ENCODE measurements at regions not wholly inside any gene's neighbourhood (a gene's known extent, or its start where the extent isn't known, plus 50 kb on each side); places are given as distances from the start of the nearest gene placed in this dataset.

DNA sequence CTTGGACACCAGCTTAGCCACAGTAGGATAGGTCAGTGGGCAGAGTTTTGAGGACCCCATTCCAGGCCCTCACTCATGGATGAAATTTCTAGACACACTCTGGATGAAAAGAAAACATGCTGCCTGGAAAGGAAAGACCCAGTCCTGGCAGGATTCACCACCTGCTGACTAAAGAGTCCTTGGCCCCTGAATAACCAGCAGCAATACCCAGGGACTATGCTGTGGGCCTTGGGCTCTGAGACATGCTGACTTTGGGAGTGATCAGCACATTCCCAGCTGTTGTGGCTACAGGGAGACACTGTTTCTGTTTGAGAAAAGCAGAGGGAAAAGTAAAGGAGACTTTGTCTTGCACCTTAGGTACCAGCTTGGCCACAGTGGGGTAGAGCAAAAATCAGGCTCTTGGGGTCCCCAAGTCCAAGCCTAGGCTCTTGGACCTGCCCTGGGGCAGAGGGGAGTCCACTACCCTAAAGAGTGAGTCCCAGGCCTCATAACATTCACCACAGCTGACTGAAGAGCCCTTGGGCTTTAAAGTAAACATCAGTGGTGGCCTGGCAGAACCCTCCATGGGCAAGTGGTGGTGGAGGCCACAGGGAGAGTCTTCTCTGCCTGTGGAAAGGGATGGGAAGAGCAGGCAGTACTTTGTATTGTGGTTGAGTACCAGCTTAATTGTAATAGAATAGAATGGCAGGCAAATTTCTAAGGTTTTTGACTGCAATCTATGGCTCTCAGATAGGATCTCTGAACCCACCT lies 516.8 kb downstream of the BCKDHB start:
- no peaks in the 10 kb centered on the region for H3K4me1 Mint-ChIP-seq
- intact Hi-C loops (cut with micrococcal nuclease), result no loop called here
- H3K4me3 Mint-ChIP-seq, result no peak overlapping the region
- TF ChIP-seq, protein P1, sequence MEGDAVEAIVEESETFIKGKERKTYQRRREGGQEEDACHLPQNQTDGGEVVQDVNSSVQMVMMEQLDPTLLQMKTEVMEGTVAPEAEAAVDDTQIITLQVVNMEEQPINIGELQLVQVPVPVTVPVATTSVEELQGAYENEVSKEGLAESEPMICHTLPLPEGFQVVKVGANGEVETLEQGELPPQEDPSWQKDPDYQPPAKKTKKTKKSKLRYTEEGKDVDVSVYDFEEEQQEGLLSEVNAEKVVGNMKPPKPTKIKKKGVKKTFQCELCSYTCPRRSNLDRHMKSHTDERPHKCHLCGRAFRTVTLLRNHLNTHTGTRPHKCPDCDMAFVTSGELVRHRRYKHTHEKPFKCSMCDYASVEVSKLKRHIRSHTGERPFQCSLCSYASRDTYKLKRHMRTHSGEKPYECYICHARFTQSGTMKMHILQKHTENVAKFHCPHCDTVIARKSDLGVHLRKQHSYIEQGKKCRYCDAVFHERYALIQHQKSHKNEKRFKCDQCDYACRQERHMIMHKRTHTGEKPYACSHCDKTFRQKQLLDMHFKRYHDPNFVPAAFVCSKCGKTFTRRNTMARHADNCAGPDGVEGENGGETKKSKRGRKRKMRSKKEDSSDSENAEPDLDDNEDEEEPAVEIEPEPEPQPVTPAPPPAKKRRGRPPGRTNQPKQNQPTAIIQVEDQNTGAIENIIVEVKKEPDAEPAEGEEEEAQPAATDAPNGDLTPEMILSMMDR (IDR thresholded peaks at IDR 0.05), result no peak
- Histone ChIP-seq H3K4me3 (replicated peaks in 1 of 3; ENCODE audit: low read depth in 2 of 3, low read length in 3 of 3) (no peak overlapping the region), H3K79me2 (ENCODE audit: insufficient read depth, low read length) (no peaks in the 10 kb centered on the region), H3K4me2 (replicated peaks; ENCODE audit: extremely low read depth, low read length, poor library complexity, severe bottlenecking) (no peak overlapping the region), H3K27me3 (ENCODE audit: control insufficient read depth in 2 of 2, insufficient read depth in 2 of 2, low read length in 2 of 2) (no peaks in the 10 kb centered on the region), H3K4me1 (ENCODE audit: control insufficient read depth in 1 of 2, insufficient read depth in 2 of 2, low read length in 2 of 2) (no peaks in the 10 kb centered on the region), H3K9ac (ENCODE audit: insufficient read depth, low read length, poor library complexity, severe bottlenecking) (no peak overlapping the region), H3K36me3 (replicated peaks in 1 of 2; ENCODE audit: control insufficient read depth in 1 of 2, insufficient read depth in 2 of 2, low read length in 2 of 2) (no peaks in the 10 kb centered on the region), H2AFZ (ENCODE audit: insufficient read depth, low read depth, low read length, poor library complexity, severe bottlenecking) (no peak overlapping the region), H4K20me1 (ENCODE audit: insufficient read depth, low read length) (no peaks in the 10 kb centered on the region), H3K27ac (ENCODE audit: low read depth in 1 of 2, low read length in 2 of 2) (no peak overlapping the region), H3K9me3 (replicated peaks in 1 of 2; ENCODE audit: control insufficient read depth in 1 of 2, insufficient read depth in 1 of 2, low read length in 2 of 2) (peaks cover 12 to 18% of the 10 kb centered on the region in 2 donors)
- no peak overlapping the region for H3K27ac Mint-ChIP-seq
- H3K9me3 Mint-ChIP-seq, result peaks cover 11 to 24% (median 19%) of the 10 kb centered on the region in 7 donors
- H3K36me3 Mint-ChIP-seq, result no peaks in the 10 kb centered on the region
- no peaks in the 10 kb centered on the region for H3K27me3 Mint-ChIP-seq (ENCODE audit: low read depth in 3 of 3)
- no peak for DNase-seq

DNA sequence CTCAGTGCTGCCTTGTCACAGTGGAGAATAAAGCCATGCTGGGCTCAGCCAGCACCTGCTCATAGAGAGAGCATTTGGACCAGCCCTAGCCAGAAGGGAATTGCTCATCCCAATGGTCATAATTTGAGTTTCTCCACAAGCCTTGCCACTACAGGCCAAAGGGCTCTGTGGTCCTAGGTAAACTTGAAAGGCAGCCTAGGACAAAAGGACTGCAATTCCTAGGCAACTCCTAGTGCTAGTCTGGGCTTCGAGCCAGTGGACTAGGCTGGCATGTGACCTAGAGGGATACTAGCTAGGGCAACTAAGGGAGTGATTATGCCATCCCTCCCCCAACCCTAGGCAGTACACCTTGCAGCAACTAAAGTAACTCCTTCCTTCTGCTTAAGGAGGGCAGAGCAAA lies 516.2 kb downstream of the BCKDHB start:
- Histone ChIP-seq H4K20me1 (ENCODE audit: insufficient read depth, low read length) (no peaks in the 10 kb centered on the region), H3K4me3 (replicated peaks in 1 of 3; ENCODE audit: low read depth in 2 of 3, low read length in 3 of 3) (no peak overlapping the region)

More for the DNA sequence above, 516.2 kb downstream of the BCKDHB start:
- no peaks in the 10 kb centered on the region for H3K36me3 ChIP-seq (replicated peaks in 1 of 2; ENCODE audit: control insufficient read depth in 1 of 2, insufficient read depth in 2 of 2, low read length in 2 of 2)
- intact Hi-C loops (cut with micrococcal nuclease), result no loop called here
- no peak overlapping the region for H3K4me2 ChIP-seq (replicated peaks; ENCODE audit: extremely low read depth, low read length, poor library complexity, severe bottlenecking)
- no CpG with 5 or more reads among the region's 1 CpG for WGBS (ENCODE audit: insufficient coverage)
- Mint-ChIP-seq H3K4me1 (no peaks in the 10 kb centered on the region), H3K27me3 (ENCODE audit: low read depth in 3 of 3) (no peaks in the 10 kb centered on the region), H3K9me3 (peaks cover 11 to 24% (median 19%) of the 10 kb centered on the region in 7 donors), H3K4me3 (no peak overlapping the region), H3K27ac (no peak overlapping the region), H3K36me3 (no peaks in the 10 kb centered on the region)
- H3K27me3 ChIP-seq (ENCODE audit: control insufficient read depth in 2 of 2, insufficient read depth in 2 of 2, low read length in 2 of 2), result no peaks in the 10 kb centered on the region
- peaks cover 12 to 18% of the 10 kb centered on the region in 2 donors for H3K9me3 ChIP-seq (replicated peaks in 1 of 2; ENCODE audit: control insufficient read depth in 1 of 2, insufficient read depth in 1 of 2, low read length in 2 of 2)
- TF ChIP-seq, protein P1 (IDR thresholded peaks at IDR 0.05), result no peak
- H3K79me2 ChIP-seq (ENCODE audit: insufficient read depth, low read length), result no peaks in the 10 kb centered on the region
- no peak overlapping the region for H3K9ac ChIP-seq (ENCODE audit: insufficient read depth, low read length, poor library complexity, severe bottlenecking)
- H3K4me1 ChIP-seq (ENCODE audit: control insufficient read depth in 1 of 2, insufficient read depth in 2 of 2, low read length in 2 of 2), result no peaks in the 10 kb centered on the region
- H2AFZ ChIP-seq (ENCODE audit: insufficient read depth, low read depth, low read length, poor library complexity, severe bottlenecking), result no peak overlapping the region
- DNase-seq, result no peak
- H3K27ac ChIP-seq (ENCODE audit: low read depth in 1 of 2, low read length in 2 of 2), result no peak overlapping the region

Measured in CD14-positive monocyte (primary cell).